Activated CD4-positive, CD25-positive, alpha-beta regulatory T cell (primary cell): ENCODE measurements at regions not wholly inside any gene's neighbourhood (a gene's known extent, or its start where the extent isn't known, plus 50 kb on each side); places are given as distances from the start of the nearest gene placed in this dataset.
"Not testable (repeated sequence)": the region's sequence is repeated elsewhere in the genome, so short reads cannot be mapped to it uniquely, and the experiment has no call there.

Experiments
- DNase-seq, 4 experiments: peaks; one replicate each; lab custom pipeline; 2025; lab: John Stamatoyannopoulos, UW

DNA sequence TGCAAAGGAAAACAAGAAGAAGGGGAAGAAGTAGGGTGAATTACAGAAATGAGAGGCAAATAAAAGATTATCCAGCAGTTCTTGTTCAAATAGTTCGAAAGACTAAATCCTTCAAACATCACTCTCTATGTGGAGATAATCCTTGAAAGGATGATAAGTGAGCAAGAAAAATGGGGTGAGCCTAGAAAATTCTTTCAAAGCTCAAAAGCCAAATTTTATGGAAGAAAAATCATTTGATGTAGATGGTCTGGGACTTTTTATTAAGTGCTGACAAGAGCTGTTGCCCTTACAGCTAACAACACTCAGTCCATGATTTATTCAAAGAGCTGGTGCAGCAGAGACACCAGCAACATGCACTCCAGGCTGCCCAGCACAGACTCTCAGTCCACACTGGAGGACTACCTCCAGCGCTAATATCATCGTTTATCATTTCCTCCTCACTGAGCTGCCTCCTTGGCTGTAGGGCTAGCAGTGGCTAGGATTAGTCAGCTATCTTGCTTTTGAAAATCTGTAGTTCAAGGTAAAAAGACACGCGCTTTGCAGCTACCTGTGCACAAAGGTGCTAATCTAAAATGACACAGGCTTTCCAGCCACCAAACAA lies 264.8 kb upstream of the KIF2A start:
- no peak for DNase-seq

DNA sequence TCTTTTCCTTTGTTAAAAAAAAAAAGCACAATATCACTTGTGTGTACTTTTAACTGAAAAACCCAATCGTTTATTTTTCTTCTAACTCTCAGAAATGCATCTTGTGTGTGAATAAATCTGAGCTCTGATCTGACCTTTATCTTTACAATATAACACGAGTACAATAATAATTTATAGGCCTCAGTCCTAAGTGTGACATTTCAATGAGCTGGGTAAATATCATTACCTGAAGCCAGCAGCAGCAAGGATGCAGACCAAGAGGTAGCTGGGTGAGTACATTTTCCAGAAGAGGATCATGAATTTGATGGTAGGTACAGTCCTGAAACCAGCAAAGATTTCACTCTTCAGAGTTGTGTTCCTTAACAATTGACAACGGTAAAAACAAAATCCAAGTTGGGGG lies 264.0 kb upstream of the KIF2A start:
- DNase-seq = no peak

DNA sequence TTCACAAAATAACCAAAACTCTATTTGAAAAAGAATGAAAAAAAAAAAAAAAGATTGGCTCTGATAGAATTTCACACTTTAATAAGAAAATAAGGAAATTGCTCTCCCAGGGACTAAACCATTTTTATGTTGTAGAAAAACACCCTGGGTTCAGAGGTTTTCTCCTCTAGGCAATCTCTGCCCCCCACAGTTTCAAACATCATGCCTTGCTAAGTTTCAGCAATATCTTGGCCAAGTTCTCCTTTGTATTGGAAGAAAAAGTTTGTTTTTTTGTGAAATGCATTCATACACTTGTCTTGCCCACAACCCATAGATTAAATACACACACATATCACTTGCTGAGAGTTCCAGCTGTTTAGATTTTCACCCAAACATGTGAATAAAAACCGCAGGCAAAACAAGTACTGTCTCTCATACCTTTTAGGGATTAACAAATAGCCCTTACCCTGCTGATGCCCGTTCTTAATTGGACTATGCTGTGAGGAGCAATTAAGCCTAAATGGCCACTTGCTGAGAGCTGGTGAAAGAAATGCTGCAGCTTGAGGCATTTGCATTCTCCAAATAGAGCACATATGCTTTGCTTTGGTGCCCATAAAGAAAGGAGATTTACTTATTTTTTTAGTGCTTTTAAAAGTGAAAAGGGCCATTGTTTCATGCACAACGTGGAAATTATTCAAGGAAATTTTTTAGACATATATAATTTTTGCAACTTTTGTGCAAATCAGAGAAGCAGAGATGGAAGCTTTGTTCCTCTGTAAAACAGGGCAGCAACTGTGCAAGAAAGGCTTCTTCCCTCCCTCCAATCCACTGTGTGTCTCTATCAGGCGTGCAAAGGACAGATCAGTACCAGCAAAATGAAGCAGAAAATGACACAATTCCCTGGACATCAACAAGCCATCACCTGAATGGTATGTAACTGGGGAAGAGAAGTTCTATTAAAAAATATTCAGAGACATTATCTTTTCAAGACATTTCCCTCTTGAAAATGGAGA lies 262.4 kb upstream of the KIF2A start:
- DNase-seq = no peak

GRCh38 chr5:62044989-62045388 lies 261.0 kb upstream of the KIF2A start:
- no peak for DNase-seq

GRCh38 chr5:62046191-62046590 lies 259.8 kb upstream of the KIF2A start:
- no peak for DNase-seq

- DNase-seq = no peak
Observed at GRCh38 chr5:62051747-62052146, 254.3 kb upstream of the KIF2A start.

DNA sequence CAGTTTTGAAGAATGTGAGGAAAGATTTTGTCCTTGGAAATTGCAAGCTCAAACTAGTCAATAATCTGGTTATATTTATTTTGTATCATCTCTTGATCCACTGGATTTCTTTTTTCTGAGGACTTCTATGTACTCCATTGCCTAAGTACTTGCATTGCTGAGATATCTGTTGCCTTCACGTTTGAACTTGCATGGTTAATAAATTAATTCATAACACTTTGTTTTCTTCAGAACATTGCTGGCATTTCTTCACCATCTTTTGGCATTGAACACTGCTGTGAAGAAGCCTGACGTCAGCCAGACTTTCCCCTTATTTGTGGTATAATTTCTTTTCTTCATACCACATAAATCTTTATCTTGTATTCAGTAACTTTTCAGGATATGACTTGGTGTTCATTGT lies 246.0 kb upstream of the KIF2A start:
- DNase-seq = no peak

DNA sequence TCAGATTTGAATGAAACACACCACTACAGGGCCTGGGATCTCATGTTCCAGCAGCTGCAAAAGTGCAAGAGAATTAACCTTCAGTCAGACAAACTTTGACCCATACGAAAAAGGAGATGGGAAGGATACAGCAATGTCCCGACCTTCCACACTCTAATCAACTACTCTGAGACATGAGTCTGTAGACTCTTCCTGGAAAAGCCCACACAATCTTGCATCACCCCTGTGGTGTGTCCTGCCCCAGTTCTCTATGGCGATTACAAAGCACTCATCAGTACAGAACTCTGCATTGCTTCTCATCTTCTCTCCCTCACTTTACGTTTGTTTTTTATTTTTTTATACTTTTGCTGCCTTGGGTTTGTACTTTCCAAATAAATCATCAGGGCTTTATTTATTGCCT lies 241.0 kb upstream of the KIF2A start:
- no peak for DNase-seq

DNA sequence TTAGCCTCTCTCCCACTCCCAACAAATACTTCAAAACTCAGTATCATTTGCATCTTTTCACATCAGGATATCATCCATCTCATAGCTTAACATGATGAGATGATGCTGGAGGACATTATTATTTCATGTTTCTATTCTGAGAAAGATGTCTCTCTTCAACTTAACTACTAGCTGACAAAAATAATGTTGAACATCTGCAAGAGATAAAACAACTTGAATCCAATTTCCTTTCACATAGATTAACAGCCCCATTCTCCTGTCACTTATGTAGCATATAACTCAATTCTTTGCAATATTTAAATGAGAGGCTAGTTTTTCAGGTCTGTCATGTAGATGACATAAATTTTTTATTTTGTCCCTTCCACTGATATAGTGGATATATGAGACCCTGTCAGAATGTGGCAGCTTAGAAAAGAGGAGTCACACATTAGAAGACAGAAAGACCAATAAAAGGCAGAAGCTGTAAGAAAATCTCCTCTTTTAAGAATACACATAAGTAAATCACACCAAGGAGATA lies 239.2 kb upstream of the KIF2A start:
- no peak for DNase-seq

GRCh38 chr5:62068554-62068953 lies 237.5 kb upstream of the KIF2A start:
- DNase-seq = no peak

GRCh38 chr5:62077387-62077786 lies 228.6 kb upstream of the KIF2A start:
- no peak for DNase-seq

DNA sequence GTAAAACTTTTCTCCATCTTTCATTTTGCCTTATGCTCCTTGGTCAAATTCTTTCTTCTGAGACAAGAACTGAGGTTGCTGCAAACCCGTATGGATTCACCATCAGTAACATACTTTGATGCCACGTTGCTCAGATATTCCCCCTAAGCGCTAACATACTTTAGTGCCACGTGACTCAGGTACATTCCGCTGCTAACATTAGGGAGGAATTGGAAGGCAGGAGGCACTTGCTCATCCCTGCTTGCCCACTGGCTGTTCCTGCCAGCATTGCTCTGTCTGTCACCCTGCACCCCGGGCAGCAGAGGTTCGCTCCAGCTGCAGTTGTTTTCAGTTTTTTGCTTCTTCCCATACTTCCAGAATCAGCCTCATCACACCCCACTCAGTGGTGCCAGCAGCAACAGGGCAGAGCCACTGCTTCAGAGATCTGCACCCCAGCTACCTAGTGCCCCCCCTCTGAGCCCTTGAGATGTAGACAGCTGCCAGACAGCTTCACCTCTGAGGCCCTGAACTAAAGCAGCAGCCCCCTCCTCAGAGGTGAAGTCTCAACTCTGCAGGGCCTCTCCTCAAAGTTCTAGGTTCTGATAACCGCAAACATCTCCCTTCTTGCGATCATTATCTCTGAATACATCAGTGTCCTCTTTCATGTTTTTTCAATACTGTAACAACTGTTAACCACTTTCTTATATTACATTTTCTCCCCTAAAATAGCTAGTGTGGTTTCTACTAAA lies 228.0 kb upstream of the KIF2A start:
- no peak for DNase-seq

GRCh38 chr5:62082370-62082801 lies 223.6 kb upstream of the KIF2A start:
- no peak for DNase-seq

DNA sequence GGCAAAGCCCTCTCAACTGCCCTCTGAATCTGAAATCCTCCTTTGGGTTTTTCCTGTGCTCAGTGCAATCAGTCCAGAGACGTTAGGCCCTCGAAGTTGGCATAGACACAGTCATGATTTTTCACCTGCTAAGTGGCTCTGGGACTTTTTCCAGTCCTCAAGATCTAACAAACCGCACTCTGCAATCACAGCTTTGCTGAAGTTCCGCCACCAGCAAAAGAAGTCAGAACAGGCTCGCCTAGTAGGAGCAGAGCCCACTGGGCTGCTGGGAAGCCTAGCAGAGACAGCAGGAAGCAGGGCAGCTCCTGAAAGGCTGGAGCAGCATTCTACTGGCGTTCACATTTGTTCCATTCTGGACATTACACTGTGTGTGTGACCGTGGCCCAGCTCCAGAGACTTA lies 222.8 kb upstream of the KIF2A start:
- DNase-seq = no peak

DNA sequence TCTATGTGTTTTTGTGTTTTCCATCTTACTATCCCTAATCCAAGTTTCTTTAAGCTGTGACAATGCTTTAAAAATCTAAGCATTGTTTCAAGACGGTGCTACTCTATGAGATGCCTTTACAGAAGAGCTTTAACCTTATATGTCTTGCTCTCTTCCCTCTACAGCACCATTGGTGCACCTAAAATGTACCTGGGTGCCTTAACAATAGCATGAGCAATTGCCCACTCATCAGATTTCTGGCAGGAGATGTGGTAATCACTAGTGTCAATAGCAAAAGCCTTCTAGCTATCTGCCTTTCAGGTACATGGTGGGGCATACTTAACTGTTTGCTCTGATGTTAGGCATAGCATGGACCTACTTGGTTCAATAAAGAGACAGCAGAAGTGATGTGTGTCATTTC lies 222.3 kb upstream of the KIF2A start:
- DNase-seq = no peak

DNA sequence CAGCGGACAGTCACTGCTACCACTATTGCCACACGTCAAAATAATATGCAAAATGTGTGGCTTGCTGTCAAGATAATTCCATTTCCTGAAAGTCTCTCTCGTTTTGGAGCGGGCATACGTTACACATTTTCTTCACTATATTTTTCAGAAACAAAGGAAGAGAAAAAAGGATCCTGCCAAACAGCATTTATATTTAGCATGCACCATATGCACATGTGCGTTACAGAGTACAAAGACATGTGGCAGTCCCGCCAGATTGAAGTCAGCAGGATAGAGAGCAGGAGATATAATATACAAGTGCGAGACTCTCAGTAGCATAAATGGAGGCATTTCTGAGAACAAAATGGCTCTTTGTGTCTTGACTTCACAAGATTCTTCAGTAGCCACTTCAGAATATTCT lies 221.6 kb upstream of the KIF2A start:
- no peak for DNase-seq

DNA sequence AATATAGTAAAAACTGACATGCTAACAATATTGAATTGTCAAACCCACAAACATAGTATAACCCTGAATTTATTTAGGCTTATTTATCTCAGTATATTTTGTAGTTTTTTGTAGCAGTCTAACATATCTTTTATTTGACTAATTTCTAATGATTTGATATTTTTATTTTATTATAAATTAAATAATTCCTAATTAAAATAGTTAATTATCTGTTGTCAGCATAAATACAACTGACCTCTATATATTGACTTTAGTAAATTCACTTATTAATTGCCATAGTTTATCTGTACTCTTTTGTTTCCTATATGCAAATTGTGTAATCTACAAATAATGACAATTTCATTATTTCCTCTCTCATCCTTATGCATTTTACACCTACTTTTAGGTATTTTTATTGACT lies 215.1 kb upstream of the KIF2A start:
- no peak for DNase-seq

DNA sequence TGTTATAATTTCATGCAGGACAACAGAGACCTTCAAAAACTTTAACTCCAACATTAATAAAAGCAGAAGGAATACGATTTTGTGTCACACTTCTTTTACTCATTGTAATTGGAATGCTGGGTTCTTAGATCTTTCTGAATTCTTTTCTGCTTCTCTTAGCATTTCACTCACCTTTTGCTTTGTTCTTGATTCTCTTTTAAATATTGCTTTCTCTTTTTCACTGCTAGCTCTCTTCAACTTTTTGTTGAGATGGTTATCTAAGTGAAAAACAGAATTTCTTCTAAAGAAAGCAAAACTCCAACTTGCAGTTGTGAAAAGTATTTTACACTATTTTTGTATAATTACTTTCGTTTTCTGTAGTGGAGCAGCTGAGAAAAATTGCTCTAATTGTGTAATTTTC lies 212.6 kb upstream of the KIF2A start:
- no peak for DNase-seq

DNA sequence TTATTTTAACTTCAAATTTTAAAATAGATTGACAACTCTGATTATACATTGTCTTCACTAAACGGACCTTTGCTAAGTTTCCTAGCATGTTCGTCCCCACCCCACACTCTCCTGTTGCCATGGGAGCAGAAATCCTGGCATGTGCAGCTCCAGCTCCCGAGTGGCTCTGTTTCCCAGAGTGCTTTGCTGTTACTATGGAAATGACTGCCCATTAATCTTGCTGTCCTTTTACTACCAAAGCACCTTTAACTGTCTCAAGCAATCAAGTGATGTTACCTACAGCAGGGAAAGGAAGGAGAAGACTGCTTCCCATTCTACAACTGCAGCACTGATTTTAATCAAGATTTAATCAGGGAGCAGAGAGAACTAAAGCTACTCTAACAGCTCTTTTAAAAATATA lies 212.0 kb upstream of the KIF2A start:
- DNase-seq = no peak

- DNase-seq = no peak
Observed at GRCh38 chr5:62097361-62097760, 208.6 kb upstream of the KIF2A start.

DNA sequence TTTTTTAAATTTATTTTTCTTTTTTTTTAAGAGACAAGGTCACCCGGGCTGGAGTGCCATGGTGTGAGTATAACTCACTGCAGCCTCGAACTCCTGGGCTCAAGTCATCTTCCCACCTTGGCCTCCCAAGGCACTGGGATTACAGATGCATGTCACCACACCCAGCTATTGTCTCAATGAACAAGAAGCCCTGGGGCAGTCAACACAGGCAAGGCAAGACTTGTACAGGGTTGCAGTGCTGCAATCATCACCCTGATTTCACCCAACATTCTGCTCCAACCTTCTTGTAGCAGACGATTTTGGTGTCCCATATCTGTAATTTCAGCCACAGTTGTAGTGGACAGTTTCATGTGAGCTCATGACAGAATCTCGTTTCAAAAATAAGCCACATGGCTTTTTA lies 205.8 kb upstream of the KIF2A start:
- no peak for DNase-seq

DNA sequence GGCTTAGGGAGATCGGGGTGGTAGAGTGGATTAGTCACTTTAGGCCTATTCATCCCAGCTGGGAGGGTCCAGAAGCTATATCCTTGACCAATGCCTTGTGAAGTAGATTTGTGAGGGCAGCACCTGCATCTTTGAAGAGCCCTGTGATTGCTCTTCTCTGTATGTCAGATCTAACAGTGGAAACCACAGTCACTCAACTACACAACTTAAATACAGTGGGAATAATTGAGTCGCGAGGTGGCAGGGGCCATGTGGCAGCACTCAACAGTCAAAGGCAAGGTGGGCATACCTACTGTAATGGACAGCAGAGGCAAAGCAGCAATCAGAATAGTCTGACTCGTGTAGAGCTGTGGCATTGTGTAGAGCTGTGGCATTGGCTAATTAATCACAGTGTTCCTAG lies 202.1 kb upstream of the KIF2A start:
- not testable (repeated sequence) for DNase-seq

DNA sequence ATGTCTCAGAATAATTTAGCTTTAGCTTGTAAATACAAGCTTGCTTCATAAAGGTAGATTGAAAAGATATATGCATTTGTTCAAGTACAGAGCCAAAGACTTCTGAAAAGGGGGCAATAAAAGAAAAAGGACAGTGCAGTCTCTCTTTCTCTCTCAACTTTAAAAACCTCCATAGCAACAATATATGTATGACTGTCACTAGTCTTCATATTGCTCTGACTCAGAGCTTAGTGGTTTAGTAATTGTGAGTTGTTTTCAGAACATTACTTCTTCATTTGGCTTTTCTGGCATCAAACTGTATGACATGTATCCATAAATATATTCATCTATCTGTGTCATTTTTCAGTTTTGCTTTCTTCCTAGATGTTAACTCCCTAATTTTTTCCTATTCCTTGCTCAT lies 194.6 kb upstream of the KIF2A start:
- no peak for DNase-seq
